HCEC 1CT (cell line): ENCODE measurements at regions not wholly inside any gene's neighbourhood (a gene's known extent, or its start where the extent isn't known, plus 50 kb on each side); places are given as distances from the start of the nearest gene placed in this dataset.

ENCODE experiments used
- DNase-seq: peaks from one replicate; pipeline ENCODE4 v3.0.0-alpha.2; 2017

GRCh38 chr4:3683077-3683743 is 83.0 kb upstream of the ADRA2C start:
- no peak for DNase-seq

- DNase-seq: no peak
These were observed 83.7 kb upstream of the ADRA2C start for GRCh38 chr4:3682236-3683076.

GRCh38 chr4:3681191-3681590 is 85.0 kb upstream of the ADRA2C start:
- DNase-seq: no peak

GRCh38 chr4:3680656-3681055 is 85.5 kb upstream of the ADRA2C start:
- no peak for DNase-seq

GRCh38 chr4:3679851-3680311 is 86.3 kb upstream of the ADRA2C start:
- DNase-seq: no peak

- DNase-seq: no peak
These were observed 86.9 kb upstream of the ADRA2C start for GRCh38 chr4:3679071-3679825.

GRCh38 chr4:3677748-3678070 is 88.5 kb upstream of the ADRA2C start:
- DNase-seq: no peak

- no peak for DNase-seq
These were observed 89.1 kb upstream of the ADRA2C start for GRCh38 chr4:3676907-3677747.

GRCh38 chr4:3676196-3676595 is 90.0 kb upstream of the ADRA2C start:
- no peak for DNase-seq

GRCh38 chr4:3675251-3676115 is 90.7 kb upstream of the ADRA2C start:
- DNase-seq: no peak

GRCh38 chr4:3674479-3674851 is 91.7 kb upstream of the ADRA2C start:
- no peak for DNase-seq

GRCh38 chr4:3673716-3674478 is 92.3 kb upstream of the ADRA2C start:
- no peak for DNase-seq

- no peak for DNase-seq
These were observed 93.0 kb upstream of the ADRA2C start for GRCh38 chr4:3673176-3673575.

- no peak for DNase-seq
These were observed 93.7 kb upstream of the ADRA2C start for GRCh38 chr4:3672465-3672831.

- DNase-seq: peak; percentile 21
These were observed 94.4 kb upstream of the ADRA2C start for GRCh38 chr4:3671571-3672464.

GRCh38 chr4:3670521-3671519 is 95.4 kb upstream of the ADRA2C start:
- no peak for DNase-seq

GRCh38 chr4:3669553-3669949 is 96.6 kb upstream of the ADRA2C start:
- no peak for DNase-seq

GRCh38 chr4:3668825-3669552 is 97.2 kb upstream of the ADRA2C start:
- DNase-seq: no peak
